ENCODE measurements at regions not wholly inside any gene's neighbourhood (a gene's known extent, or its start where the extent isn't known, plus 50 kb on each side); places are given as distances from the start of the nearest gene placed in this dataset.

- Histone ChIP-seq H3K27me3 (ENCODE audit: insufficient read depth, poor library complexity, severe bottlenecking) (no peaks in the 10 kb centered on the region), H3K27ac (replicated peaks) (no peak overlapping the region), H3K4me3 (replicated peaks; ENCODE audit: insufficient read depth, low read length) (no peak overlapping the region)
- TF ChIP-seq POLR2AphosphoS5 (IDR thresholded peaks at IDR 0.05; ENCODE audit: low read depth) (no peak), GABPA (IDR thresholded peaks at IDR 0.05; ENCODE audit: low read depth) (no peak), REST (IDR thresholded peaks at IDR 0.05; ENCODE audit: insufficient replicate concordance, low read depth) (no peak), SPI1 (IDR thresholded peaks at IDR 0.05; ENCODE audit: borderline replicate concordance, low read depth) (no peak)
- TF ChIP-seq, protein P1, sequence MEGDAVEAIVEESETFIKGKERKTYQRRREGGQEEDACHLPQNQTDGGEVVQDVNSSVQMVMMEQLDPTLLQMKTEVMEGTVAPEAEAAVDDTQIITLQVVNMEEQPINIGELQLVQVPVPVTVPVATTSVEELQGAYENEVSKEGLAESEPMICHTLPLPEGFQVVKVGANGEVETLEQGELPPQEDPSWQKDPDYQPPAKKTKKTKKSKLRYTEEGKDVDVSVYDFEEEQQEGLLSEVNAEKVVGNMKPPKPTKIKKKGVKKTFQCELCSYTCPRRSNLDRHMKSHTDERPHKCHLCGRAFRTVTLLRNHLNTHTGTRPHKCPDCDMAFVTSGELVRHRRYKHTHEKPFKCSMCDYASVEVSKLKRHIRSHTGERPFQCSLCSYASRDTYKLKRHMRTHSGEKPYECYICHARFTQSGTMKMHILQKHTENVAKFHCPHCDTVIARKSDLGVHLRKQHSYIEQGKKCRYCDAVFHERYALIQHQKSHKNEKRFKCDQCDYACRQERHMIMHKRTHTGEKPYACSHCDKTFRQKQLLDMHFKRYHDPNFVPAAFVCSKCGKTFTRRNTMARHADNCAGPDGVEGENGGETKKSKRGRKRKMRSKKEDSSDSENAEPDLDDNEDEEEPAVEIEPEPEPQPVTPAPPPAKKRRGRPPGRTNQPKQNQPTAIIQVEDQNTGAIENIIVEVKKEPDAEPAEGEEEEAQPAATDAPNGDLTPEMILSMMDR (IDR thresholded peaks at IDR 0.05; ENCODE audit: insufficient read depth, low read length) = no peak
- DNase-seq (ENCODE audit: low read depth in 1 of 2, low spot score in 1 of 2) = no peak
Measured at GRCh38 chr11:80162387-80162786, 721.6 kb upstream of the TENM4 start.

DNA sequence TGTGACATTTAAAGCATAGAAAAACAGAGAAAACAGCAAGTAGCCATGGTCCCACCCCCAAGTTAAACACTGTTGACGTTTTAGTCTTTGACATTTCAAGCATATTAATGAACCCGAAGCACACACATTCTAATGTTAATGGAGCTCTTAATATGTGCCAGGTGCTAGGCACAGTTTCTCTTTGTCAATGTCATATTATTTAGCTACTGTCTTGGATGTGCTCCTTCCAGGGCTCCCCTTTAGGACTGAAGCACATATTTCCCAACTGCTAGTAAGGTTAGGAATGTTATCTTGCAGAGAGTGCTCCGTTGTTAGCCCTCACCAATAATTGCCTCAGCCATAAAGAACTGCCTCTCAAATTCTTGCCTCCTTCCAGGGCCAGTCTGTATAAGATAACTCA is 716.6 kb upstream of the TENM4 start:
- no peak overlapping the region for H3K4me3 ChIP-seq (replicated peaks; ENCODE audit: insufficient read depth, low read length)
- TF ChIP-seq SPI1 (IDR thresholded peaks at IDR 0.05; ENCODE audit: borderline replicate concordance, low read depth) (no peak), POLR2AphosphoS5 (IDR thresholded peaks at IDR 0.05; ENCODE audit: low read depth) (no peak), REST (IDR thresholded peaks at IDR 0.05; ENCODE audit: insufficient replicate concordance, low read depth) (no peak), GABPA (IDR thresholded peaks at IDR 0.05; ENCODE audit: low read depth) (no peak)
- TF ChIP-seq, protein P1 (IDR thresholded peaks at IDR 0.05; ENCODE audit: insufficient read depth, low read length) = no peak
- no peak for DNase-seq (ENCODE audit: low read depth in 1 of 2, low spot score in 1 of 2)
- no peak overlapping the region for H3K27ac ChIP-seq (replicated peaks)
- H3K27me3 ChIP-seq (ENCODE audit: insufficient read depth, poor library complexity, severe bottlenecking) = no peaks in the 10 kb centered on the region

DNA sequence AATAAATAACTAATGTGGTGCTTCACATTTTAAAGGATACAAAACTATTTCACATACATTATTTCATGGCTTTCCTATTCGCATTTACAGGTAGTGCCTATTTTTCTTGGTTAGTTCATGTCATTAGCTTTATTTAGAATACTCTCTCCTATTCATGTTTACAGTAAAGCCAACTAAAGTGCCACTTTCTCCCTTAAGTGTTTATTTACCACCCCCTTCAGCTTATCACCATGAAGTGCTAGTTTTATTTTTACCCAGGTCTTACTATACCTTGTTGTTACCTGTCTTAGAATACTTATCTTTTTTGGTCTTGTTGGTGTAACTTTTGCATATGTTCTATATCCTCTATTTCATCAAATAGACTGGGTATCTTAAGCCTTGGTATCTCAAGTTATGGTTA is 715.2 kb upstream of the TENM4 start:
- H3K27me3 ChIP-seq (ENCODE audit: insufficient read depth, poor library complexity, severe bottlenecking) = no peaks in the 10 kb centered on the region
- H3K27ac ChIP-seq (replicated peaks) = no peak overlapping the region
- no peak for DNase-seq (ENCODE audit: low read depth in 1 of 2, low spot score in 1 of 2)
- TF ChIP-seq SPI1 (IDR thresholded peaks at IDR 0.05; ENCODE audit: borderline replicate concordance, low read depth) (no peak), GABPA (IDR thresholded peaks at IDR 0.05; ENCODE audit: low read depth) (no peak), REST (IDR thresholded peaks at IDR 0.05; ENCODE audit: insufficient replicate concordance, low read depth) (no peak), POLR2AphosphoS5 (IDR thresholded peaks at IDR 0.05; ENCODE audit: low read depth) (no peak)
- TF ChIP-seq, protein P1 (IDR thresholded peaks at IDR 0.05; ENCODE audit: insufficient read depth, low read length) = no peak
- H3K4me3 ChIP-seq (replicated peaks; ENCODE audit: insufficient read depth, low read length) = no peak overlapping the region

All from HL-60 (cell line).